Right lobe of liver (tissue), 4 donors: ENCODE measurements at regions not wholly inside any gene's neighbourhood (a gene's known extent, or its start where the extent isn't known, plus 50 kb on each side); places are given as distances from the start of the nearest gene placed in this dataset.

Experiments used
- POLR2A ChIP-seq: fragments of 450-650 bp; IDR thresholded peaks from one replicate; pipeline ENCODE4 v1.6.1; 2017; ENCODE audit warnings: antibody characterized with exemption, mild to moderate bottlenecking
- TF ChIP-seq, protein P1 (sequence below), 4 donors: fragments of 200-600 bp in 3 of 4; fragments of 450-650 bp in 1 of 4; IDR thresholded peaks; one replicate each; pipeline versions ENCODE4 v1.5.1 to v1.8.0; 2016 to 2022; ENCODE audit warnings: antibody characterized with exemption in 4 of 4, mild to moderate bottlenecking in 2 of 4
- donor health status: DM: no; HTN: no; CAD: no.
- donor health status: DM: no; HTN: no; CAD: no.
- donor health status: DM: no; HTN: yes; CAD: no.

- TF ChIP-seq, protein P1, sequence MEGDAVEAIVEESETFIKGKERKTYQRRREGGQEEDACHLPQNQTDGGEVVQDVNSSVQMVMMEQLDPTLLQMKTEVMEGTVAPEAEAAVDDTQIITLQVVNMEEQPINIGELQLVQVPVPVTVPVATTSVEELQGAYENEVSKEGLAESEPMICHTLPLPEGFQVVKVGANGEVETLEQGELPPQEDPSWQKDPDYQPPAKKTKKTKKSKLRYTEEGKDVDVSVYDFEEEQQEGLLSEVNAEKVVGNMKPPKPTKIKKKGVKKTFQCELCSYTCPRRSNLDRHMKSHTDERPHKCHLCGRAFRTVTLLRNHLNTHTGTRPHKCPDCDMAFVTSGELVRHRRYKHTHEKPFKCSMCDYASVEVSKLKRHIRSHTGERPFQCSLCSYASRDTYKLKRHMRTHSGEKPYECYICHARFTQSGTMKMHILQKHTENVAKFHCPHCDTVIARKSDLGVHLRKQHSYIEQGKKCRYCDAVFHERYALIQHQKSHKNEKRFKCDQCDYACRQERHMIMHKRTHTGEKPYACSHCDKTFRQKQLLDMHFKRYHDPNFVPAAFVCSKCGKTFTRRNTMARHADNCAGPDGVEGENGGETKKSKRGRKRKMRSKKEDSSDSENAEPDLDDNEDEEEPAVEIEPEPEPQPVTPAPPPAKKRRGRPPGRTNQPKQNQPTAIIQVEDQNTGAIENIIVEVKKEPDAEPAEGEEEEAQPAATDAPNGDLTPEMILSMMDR (IDR thresholded peaks at IDR 0.05): no peak
- no peak for TF ChIP-seq POLR2A
Measured at GRCh38 chr5:68134033-68134668, 81.4 kb upstream of the PIK3R1 start.
